HEK293 (cell line): ENCODE measurements at regions not wholly inside any gene's neighbourhood (a gene's known extent, or its start where the extent isn't known, plus 50 kb on each side); places are given as distances from the start of the nearest gene placed in this dataset.
"Not testable (repeated sequence)": the region's sequence is repeated elsewhere in the genome, so short reads cannot be mapped to it uniquely, and the experiment has no call there.

Source experiments
- CTCF ChIA-PET: fragments of 350-600 bp; formaldehyde crosslinking; extraction: SDS; loops from one replicate; lab custom pipeline; 2021; ENCODE audit warnings: antibody characterized with exemption; lab: Yijun Ruan, JAX
- POLR2A ChIA-PET: fragments of 300-600 bp; formaldehyde crosslinking; extraction: SDS; loops from one replicate; lab custom pipeline; 2020; ENCODE audit warnings: antibody characterized with exemption, inconsistent platforms; lab: Yijun Ruan, JAX
- H3K27ac ChIP-seq: fragments of 200-500 bp; sonication (Bioruptor generic); 2 replicates; pipeline ENCODE4 v1.5.1; 2014; ENCODE audit warnings: low read depth, low read length, control low read depth, inconsistent platforms; ENCODE audit errors: extremely low read depth
- H3K36me3 ChIP-seq, 2 experiments: fragments of 200-500 bp in 1 of 2; sonication (Bioruptor generic) in 1 of 2; 1 replicate in 1 of 2; 2 replicates in 1 of 2; pipeline ENCODE4 v1.5.1; 2014 to 2017; ENCODE audit warnings: inconsistent platforms in 2 of 2, low read length in 2 of 2; ENCODE audit not compliant: control insufficient read depth in 2 of 2, insufficient read depth in 1 of 2
- H3K4me1 ChIP-seq: fragments of 200-500 bp; sonication (Bioruptor generic); 2 replicates; pipeline ENCODE4 v1.5.1; 2014; ENCODE audit warnings: mild to moderate bottlenecking, low read length, inconsistent platforms; ENCODE audit not compliant: control insufficient read depth, insufficient read depth
- H3K4me3 ChIP-seq: 2 replicates; pipeline ENCODE4 v1.5.1; 2011; ENCODE audit warnings: low read depth, mild to moderate bottlenecking, control low read depth, low read length, moderate library complexity
- H3K9me3 ChIP-seq: fragments of 200-500 bp; sonication (Bioruptor generic); 2 replicates; pipeline ENCODE4 v1.5.1; 2014; ENCODE audit warnings: low read depth, low read length, inconsistent platforms; ENCODE audit not compliant: control insufficient read depth, insufficient read depth
- GLI2 ChIP-seq: fragments of 450-650 bp; formaldehyde crosslinking; IDR thresholded peaks from 2 replicates; pipeline ENCODE4; 2017; ENCODE audit warnings: missing biosample characterization, missing genetic modification characterization, low read depth, borderline replicate concordance
- ZBTB48 ChIP-seq: fragments of 450-650 bp; formaldehyde crosslinking; IDR thresholded peaks from 2 replicates; pipeline ENCODE4 v1.5.1; 2016; ENCODE audit warnings: missing biosample characterization, missing genetic modification characterization
- ZNF157 ChIP-seq: fragments of 450-650 bp; formaldehyde crosslinking; IDR thresholded peaks from 2 replicates; pipeline ENCODE4 v1.5.1; 2016; ENCODE audit warnings: missing biosample characterization, missing genetic modification characterization
- ZNF184 ChIP-seq: fragments of 450-650 bp; IDR thresholded peaks from 2 replicates; pipeline ENCODE4 v1.5.1; 2018; ENCODE audit warnings: missing biosample characterization, mild to moderate bottlenecking, missing genetic modification characterization
- ZNF266 ChIP-seq: fragments of 450-650 bp; formaldehyde crosslinking; IDR thresholded peaks from 2 replicates; pipeline ENCODE4 v1.5.1; 2016; ENCODE audit warnings: missing biosample characterization, missing genetic modification characterization, low read depth
- ZNF521 ChIP-seq: fragments of 450-650 bp; formaldehyde crosslinking; IDR thresholded peaks from 2 replicates; pipeline ENCODE4 v1.5.1; 2017; ENCODE audit warnings: missing biosample characterization, mild to moderate bottlenecking, missing genetic modification characterization
- ZNF530 ChIP-seq: fragments of 450-650 bp; formaldehyde crosslinking; IDR thresholded peaks from 2 replicates; pipeline ENCODE4 v1.5.1; 2016; ENCODE audit warnings: low read depth, missing biosample characterization, missing genetic modification characterization
- ZNF585B ChIP-seq: fragments of 450-650 bp; formaldehyde crosslinking; IDR thresholded peaks from 2 replicates; pipeline ENCODE4 v1.5.1; 2016; ENCODE audit warnings: missing biosample characterization, missing genetic modification characterization
- TF ChIP-seq, protein P1 (sequence below): fragments of 450-650 bp; formaldehyde crosslinking; IDR thresholded peaks from 2 replicates; pipeline ENCODE4 v1.5.1; 2016; ENCODE audit warnings: missing biosample characterization, missing genetic modification characterization
- TF ChIP-seq, protein P2 (sequence below): fragments of 450-650 bp; formaldehyde crosslinking; IDR thresholded peaks from 2 replicates; pipeline ENCODE4 v1.5.1; 2017; ENCODE audit warnings: missing biosample characterization, missing genetic modification characterization
- TF ChIP-seq, protein P3 (sequence below): fragments of 450-650 bp; formaldehyde crosslinking; IDR thresholded peaks from 2 replicates; pipeline ENCODE4 v1.5.1; 2017; ENCODE audit warnings: missing biosample characterization, missing genetic modification characterization
- TF ChIP-seq, protein P4 (sequence below): fragments of 450-650 bp; formaldehyde crosslinking; optimal IDR thresholded peaks from 2 replicates; pipeline ENCODE3; 2016; ENCODE audit warnings: missing biosample characterization, mild to moderate bottlenecking, missing genetic modification characterization

DNA sequence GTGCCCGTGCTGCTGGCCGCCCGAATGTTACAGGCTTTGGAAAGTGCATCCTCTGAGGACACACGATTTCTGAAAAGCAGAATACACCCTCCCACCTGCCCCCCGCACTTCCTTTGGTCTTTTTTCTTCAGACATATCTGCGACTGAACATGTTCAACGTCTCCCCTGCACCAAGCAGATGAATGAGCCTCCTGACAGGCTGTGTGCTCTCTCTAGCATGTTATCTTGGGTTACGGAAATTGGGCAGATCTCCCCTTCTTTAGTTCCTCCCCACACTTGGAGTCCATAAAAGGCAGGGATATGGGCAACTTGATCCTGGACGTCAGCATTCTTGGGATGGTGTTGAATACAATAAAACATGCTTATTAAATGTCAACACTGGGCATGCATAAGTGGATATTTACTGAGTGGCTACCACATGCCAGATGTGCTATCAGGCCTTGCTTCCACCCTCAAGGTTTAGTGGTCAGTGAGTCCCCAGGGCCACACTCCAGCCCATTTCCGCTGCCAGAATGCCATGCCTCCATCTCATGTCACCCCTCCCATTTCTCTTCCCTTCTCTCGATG is 130.4 kb downstream of the TRIM43 start:
- TF ChIP-seq, protein P1, sequence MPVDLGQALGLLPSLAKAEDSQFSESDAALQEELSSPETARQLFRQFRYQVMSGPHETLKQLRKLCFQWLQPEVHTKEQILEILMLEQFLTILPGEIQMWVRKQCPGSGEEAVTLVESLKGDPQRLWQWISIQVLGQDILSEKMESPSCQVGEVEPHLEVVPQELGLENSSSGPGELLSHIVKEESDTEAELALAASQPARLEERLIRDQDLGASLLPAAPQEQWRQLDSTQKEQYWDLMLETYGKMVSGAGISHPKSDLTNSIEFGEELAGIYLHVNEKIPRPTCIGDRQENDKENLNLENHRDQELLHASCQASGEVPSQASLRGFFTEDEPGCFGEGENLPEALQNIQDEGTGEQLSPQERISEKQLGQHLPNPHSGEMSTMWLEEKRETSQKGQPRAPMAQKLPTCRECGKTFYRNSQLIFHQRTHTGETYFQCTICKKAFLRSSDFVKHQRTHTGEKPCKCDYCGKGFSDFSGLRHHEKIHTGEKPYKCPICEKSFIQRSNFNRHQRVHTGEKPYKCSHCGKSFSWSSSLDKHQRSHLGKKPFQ, result no peak
- TF ChIP-seq ZNF521 (tag by site-specific recombination) (no peak), ZNF157 (no peak), GLI2 (tag by site-specific recombination) (no peak), ZNF530 (tag by site-specific recombination) (no peak), ZBTB48 (tag by site-specific recombination) (no peak), ZNF585B (tag by site-specific recombination) (no peak), ZNF184 (tag by site-specific recombination) (no peak), ZNF266 (tag by site-specific recombination) (no peak)
- TF ChIP-seq, protein P2, sequence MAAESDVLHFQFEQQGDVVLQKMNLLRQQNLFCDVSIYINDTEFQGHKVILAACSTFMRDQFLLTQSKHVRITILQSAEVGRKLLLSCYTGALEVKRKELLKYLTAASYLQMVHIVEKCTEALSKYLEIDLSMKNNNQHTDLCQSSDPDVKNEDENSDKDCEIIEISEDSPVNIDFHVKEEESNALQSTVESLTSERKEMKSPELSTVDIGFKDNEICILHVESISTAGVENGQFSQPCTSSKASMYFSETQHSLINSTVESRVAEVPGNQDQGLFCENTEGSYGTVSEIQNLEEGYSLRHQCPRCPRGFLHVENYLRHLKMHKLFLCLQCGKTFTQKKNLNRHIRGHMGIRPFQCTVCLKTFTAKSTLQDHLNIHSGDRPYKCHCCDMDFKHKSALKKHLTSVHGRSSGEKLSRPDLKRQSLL, result no peak
- TF ChIP-seq, protein P3, sequence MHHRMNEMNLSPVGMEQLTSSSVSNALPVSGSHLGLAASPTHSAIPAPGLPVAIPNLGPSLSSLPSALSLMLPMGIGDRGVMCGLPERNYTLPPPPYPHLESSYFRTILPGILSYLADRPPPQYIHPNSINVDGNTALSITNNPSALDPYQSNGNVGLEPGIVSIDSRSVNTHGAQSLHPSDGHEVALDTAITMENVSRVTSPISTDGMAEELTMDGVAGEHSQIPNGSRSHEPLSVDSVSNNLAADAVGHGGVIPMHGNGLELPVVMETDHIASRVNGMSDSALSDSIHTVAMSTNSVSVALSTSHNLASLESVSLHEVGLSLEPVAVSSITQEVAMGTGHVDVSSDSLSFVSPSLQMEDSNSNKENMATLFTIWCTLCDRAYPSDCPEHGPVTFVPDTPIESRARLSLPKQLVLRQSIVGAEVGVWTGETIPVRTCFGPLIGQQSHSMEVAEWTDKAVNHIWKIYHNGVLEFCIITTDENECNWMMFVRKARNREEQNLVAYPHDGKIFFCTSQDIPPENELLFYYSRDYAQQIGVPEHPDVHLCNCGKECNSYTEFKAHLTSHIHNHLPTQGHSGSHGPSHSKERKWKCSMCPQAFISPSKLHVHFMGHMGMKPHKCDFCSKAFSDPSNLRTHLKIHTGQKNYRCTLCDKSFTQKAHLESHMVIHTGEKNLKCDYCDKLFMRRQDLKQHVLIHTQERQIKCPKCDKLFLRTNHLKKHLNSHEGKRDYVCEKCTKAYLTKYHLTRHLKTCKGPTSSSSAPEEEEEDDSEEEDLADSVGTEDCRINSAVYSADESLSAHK (tag by site-specific recombination), result no peak
- TF ChIP-seq, protein P4, sequence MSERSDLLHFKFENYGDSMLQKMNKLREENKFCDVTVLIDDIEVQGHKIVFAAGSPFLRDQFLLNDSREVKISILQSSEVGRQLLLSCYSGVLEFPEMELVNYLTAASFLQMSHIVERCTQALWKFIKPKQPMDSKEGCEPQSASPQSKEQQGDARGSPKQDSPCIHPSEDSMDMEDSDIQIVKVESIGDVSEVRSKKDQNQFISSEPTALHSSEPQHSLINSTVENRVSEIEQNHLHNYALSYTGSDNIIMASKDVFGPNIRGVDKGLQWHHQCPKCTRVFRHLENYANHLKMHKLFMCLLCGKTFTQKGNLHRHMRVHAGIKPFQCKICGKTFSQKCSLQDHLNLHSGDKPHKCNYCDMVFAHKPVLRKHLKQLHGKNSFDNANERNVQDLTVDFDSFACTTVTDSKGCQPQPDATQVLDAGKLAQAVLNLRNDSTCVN (tag by site-specific recombination), result no peak
- TF ChIP-seq, all 188 proteins: peak for 0
- no peaks in the 10 kb centered on the region for H3K4me1 ChIP-seq
- H3K4me3 ChIP-seq, result no peak overlapping the region
- no peak overlapping the region for H3K27ac ChIP-seq
- H3K9me3 ChIP-seq, result no peaks in the 10 kb centered on the region
- no peaks in the 10 kb centered on the region for H3K36me3 ChIP-seq
- ChIA-PET POLR2A (no interaction called here), CTCF (no interaction called here)

DNA sequence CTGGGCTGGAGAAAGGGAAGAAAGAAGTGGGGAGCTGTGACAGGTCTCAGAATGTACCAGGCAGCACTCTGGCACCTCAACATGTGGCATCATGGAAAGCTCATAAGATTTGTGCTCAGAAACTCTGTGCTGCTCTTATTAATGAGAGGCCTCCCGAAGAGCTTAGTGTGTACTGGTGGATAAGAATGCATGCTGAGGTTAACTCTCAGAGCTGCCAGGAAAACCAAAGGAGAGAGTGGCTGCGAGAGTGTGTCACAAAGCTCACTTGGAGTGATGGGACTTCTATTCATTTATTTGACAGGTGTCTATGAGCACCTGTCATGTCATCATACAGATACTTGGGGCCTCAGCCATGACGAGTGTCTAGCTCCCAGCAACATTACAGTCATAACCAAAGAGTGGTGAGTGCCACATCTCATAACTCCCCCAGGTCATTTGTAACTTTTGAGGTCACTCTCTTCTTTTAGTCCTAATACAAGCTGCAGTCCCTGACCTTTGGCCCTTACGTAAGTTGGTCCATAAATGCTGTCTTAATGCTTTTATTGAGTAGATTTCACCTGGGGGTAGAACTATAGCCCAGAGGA is 131.9 kb downstream of the TRIM43 start:
- H3K9me3 ChIP-seq, H3K27ac ChIP-seq, POLR2A ChIA-PET, H3K4me3 ChIP-seq, H3K4me1 ChIP-seq, H3K36me3 ChIP-seq: not testable (repeated sequence)
- CTCF ChIA-PET, result interaction anchor here (0.5 kb wide), 1 partner anchor 496 kb away, joined by 3 read pairs; no protein-coding TSS in a partner anchor

DNA sequence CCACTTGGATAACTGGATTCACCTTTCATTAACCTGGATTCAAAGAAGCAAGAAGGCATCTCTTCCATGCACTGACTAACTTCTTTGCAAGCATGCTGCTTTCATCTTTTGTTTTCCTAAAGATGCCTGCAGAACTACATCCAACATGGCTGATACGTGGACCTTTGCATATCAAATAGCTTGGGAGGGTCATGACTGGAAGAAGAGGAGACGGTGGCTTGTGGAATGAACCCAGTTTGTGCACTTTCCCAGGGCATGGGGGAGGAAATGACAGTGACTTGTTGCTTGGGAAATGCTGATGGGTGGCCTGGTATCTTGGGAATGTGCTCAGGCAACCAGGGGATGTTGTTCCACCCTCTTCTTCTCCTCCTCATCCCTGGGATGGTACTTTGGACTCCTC is 133.4 kb downstream of the TRIM43 start:
- H3K27ac ChIP-seq, H3K4me3 ChIP-seq, CTCF ChIA-PET, H3K9me3 ChIP-seq, H3K36me3 ChIP-seq, H3K4me1 ChIP-seq, POLR2A ChIA-PET: not testable (repeated sequence)

DNA sequence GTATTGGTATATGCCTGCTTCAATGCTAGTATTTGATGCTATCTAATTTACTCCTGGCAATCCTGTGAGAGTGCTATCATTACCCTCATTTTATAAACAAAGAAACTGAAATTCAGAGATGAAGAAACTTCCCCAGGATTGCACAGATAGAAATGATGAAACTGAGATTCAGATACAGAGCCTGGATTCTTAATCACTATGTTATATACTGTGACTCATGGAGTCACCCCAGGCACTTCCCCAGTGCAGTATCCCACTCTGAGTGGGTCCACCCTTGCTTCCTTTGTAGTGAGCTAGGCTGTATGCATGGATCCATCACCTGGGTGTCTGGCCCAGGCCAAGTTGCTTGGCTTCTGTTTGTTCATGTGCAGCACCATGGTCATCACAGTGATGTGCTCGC is 133.9 kb downstream of the TRIM43 start:
- H3K36me3 ChIP-seq, CTCF ChIA-PET, H3K4me3 ChIP-seq, H3K9me3 ChIP-seq, H3K27ac ChIP-seq, H3K4me1 ChIP-seq, POLR2A ChIA-PET: not testable (repeated sequence)

DNA sequence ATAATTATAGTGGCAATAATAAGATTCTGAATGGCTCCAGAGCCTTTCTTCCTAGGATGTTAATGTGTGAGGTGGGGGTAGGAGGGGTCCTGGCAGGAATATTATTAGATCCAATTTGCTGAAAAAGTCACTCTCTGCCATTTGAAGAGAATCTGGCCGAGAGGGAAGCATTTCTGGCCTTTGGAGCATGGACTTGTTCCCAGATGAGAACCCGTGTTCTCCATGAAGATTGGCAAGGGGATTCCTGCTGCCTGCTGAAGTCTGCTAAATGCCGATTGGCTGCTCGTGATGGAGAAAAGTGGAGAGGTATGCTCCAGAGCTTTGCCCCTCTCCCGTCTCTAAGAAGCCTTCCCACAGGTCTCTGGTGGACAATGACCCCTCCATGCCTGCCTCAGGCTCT is 135.6 kb downstream of the TRIM43 start:
- H3K9me3 ChIP-seq, POLR2A ChIA-PET, H3K4me3 ChIP-seq, H3K36me3 ChIP-seq, H3K4me1 ChIP-seq, H3K27ac ChIP-seq: not testable (repeated sequence)
- CTCF ChIA-PET, result interaction anchor here (0.6 to 1.3 kb wide), 4 partner anchors 338 to 496 kb away, joined by 3 to 4 read pairs (median 3); no protein-coding TSS in a partner anchor
